Thymus (tissue), 11 donors: ENCODE measurements at regions not wholly inside any gene's neighbourhood (a gene's known extent, or its start where the extent isn't known, plus 50 kb on each side); places are given as distances from the start of the nearest gene placed in this dataset.
A peak's percentile ranks its signal among the peaks of the same experiment; 100 is the strongest.
"Not testable (repeated sequence)": the region's sequence is repeated elsewhere in the genome, so short reads cannot be mapped to it uniquely, and the experiment has no call there.

Experiments
- DNase-seq, 9 donors: peaks; one replicate each; pipeline ENCODE4 v3.0.0-alpha.2; 2013; ENCODE audit warnings: low spot score in 9 of 9, low read depth in 6 of 9, missing footprints in 1 of 9
- H3K27ac ChIP-seq, 2 donors: one replicate each; pipeline ENCODE4 v1.5.1; 2013; ENCODE audit warnings: control low read depth in 1 of 2, low read depth in 1 of 2, low read length in 1 of 2, mild to moderate bottlenecking in 1 of 2, moderate library complexity in 1 of 2
- H3K27me3 ChIP-seq, 2 donors: one replicate each; pipeline ENCODE4 v1.5.1; 2013; ENCODE audit warnings: low read length in 1 of 2; ENCODE audit not compliant: control insufficient read depth in 2 of 2, insufficient read depth in 1 of 2
- H3K36me3 ChIP-seq, 2 donors: one replicate each; pipeline ENCODE4 v1.5.1; 2013; ENCODE audit warnings: low read length in 1 of 2, mild to moderate bottlenecking in 1 of 2, moderate library complexity in 1 of 2; ENCODE audit not compliant: control insufficient read depth in 2 of 2, insufficient read depth in 2 of 2
- H3K4me1 ChIP-seq, 2 donors: one replicate each; pipeline ENCODE4 v1.5.1; 2013; ENCODE audit warnings: low read length in 2 of 2; ENCODE audit not compliant: control insufficient read depth in 2 of 2, insufficient read depth in 2 of 2
- H3K4me3 ChIP-seq, 2 donors: one replicate each; pipeline ENCODE4 v1.5.1; 2013; ENCODE audit warnings: low read length in 2 of 2, control low read depth in 1 of 2, mild to moderate bottlenecking in 1 of 2
- H3K9me3 ChIP-seq, 2 donors: one replicate each; pipeline ENCODE4 v1.5.1; 2013; ENCODE audit warnings: low read length in 1 of 2, mild to moderate bottlenecking in 1 of 2; ENCODE audit not compliant: control insufficient read depth in 2 of 2, insufficient read depth in 1 of 2
- WGBS: extraction: QIAGEN DNeasy Blood & Tissue Kit; methylation state at CpG from one replicate; pipeline ENCODE4 v1.1.7; 2013; 5-methylcytosine and 5-hydroxymethylcytosine counted together
- donor health status: healthy.

- not testable (repeated sequence) for H3K27me3 ChIP-seq, H3K4me1 ChIP-seq, H3K36me3 ChIP-seq
Observed at GRCh38 chr20:26250249-26251114, 553.8 kb upstream of the ZNF337 start.

GRCh38 chr20:26243731-26244130, 547.1 kb upstream of the ZNF337 start:
- no peaks in the 10 kb centered on the region for H3K27me3 ChIP-seq

More at GRCh38 chr20:26250249-26251114, 553.8 kb upstream of the ZNF337 start:
- H3K9me3 ChIP-seq, DNase-seq, H3K27ac ChIP-seq, H3K4me3 ChIP-seq: not testable (repeated sequence)
- WGBS: 94% methylated on average over 26 of the region's 26 CpGs

GRCh38 chr20:26220609-26221008, 524.0 kb upstream of the ZNF337 start:
- H3K27ac ChIP-seq, H3K9me3 ChIP-seq, H3K4me1 ChIP-seq, H3K4me3 ChIP-seq, H3K36me3 ChIP-seq, DNase-seq, H3K27me3 ChIP-seq: not testable (repeated sequence)
- WGBS: 81% methylated on average over 1 of the region's 1 CpG

More at GRCh38 chr20:26243731-26244130, 547.1 kb upstream of the ZNF337 start:
- Histone ChIP-seq H3K9me3 (no peaks in the 10 kb centered on the region), H3K27ac (no peak overlapping the region), H3K4me3 (no peak overlapping the region), H3K4me1 (no peaks in the 10 kb centered on the region), H3K36me3 (no peaks in the 10 kb centered on the region)
- no peak for DNase-seq
- WGBS: 89% methylated on average over 4 of the region's 4 CpGs

GRCh38 chr20:26219546-26219945, 522.9 kb upstream of the ZNF337 start:
- not testable (repeated sequence) for H3K4me3 ChIP-seq, H3K4me1 ChIP-seq, H3K27ac ChIP-seq, DNase-seq, H3K27me3 ChIP-seq, H3K36me3 ChIP-seq, H3K9me3 ChIP-seq
- 75% methylated on average over 3 of the region's 3 CpGs for WGBS

- Histone ChIP-seq H3K4me1 (no peaks in the 10 kb centered on the region), H3K9me3 (no peaks in the 10 kb centered on the region), H3K4me3 (no peak overlapping the region), H3K27ac (no peak overlapping the region), H3K36me3 (no peaks in the 10 kb centered on the region), H3K27me3 (no peaks in the 10 kb centered on the region)
- DNase-seq: no peak
- WGBS: 92% methylated on average over 3 of the region's 3 CpGs
Observed at GRCh38 chr20:26218301-26218700, 521.6 kb upstream of the ZNF337 start.

GRCh38 chr20:26216025-26216424, 519.4 kb upstream of the ZNF337 start:
- no peak for DNase-seq
- Histone ChIP-seq H3K4me3 (no peak overlapping the region), H3K9me3 (no peaks in the 10 kb centered on the region), H3K27ac (no peak overlapping the region), H3K4me1 (no peaks in the 10 kb centered on the region), H3K27me3 (no peaks in the 10 kb centered on the region), H3K36me3 (no peaks in the 10 kb centered on the region)
- WGBS: 39% methylated on average over 1 of the region's 1 CpG

- WGBS: 76% methylated on average over 3 of the region's 3 CpGs
Observed at GRCh38 chr20:26214991-26215390, 518.3 kb upstream of the ZNF337 start.

GRCh38 chr20:26209171-26209941, 512.7 kb upstream of the ZNF337 start:
- WGBS: 15% methylated on average over 88 of the region's 88 CpGs
- Histone ChIP-seq H3K4me1 (no peaks in the 10 kb centered on the region), H3K27me3 (peaks cover 21 to 22% of the 10 kb centered on the region in 2 donors), H3K36me3 (no peaks in the 10 kb centered on the region), H3K9me3 (peaks cover 0 to 3% of the 10 kb centered on the region in 2 donors), H3K4me3 (no peak overlapping the region), H3K27ac (no peak overlapping the region)
- DNase-seq: peak in 3 of 9 donors; percentile 2 to 21 (median 3)

More at GRCh38 chr20:26214991-26215390, 518.3 kb upstream of the ZNF337 start:
- Histone ChIP-seq H3K9me3 (no peaks in the 10 kb centered on the region), H3K4me1 (no peaks in the 10 kb centered on the region), H3K27ac (no peak overlapping the region), H3K4me3 (no peak overlapping the region), H3K27me3 (no peaks in the 10 kb centered on the region), H3K36me3 (no peaks in the 10 kb centered on the region)
- no peak for DNase-seq
